ENCODE measurements at regions not wholly inside any gene's neighbourhood (a gene's known extent, or its start where the extent isn't known, plus 50 kb on each side); places are given as distances from the start of the nearest gene placed in this dataset.

DNA sequence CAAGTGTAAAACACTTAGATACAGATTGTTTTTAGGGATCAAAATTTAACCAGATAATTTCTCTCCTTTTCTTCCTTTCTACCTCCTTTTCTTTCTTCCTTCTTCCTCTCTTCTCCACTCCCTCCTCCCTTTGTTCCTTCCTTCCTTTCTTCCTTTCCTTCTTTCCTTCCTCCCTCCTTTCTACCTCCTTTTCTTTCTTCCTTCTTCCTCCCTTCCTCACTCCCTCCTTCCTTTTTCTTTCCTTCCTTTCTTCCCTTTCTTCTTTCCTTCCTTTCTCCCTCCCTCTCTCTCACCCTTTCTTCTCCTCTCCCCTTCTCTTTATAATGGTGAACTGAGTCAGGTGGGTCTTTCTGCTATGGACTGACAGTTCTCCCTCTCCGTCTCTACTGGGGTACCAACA is 397.5 kb upstream of the CDH11 start:
- intact Hi-C loops (cut with DNase I; ENCODE audit: low total_unique reads) = no loop called here
- Histone ChIP-seq H3K36me3 (no peaks in the 10 kb centered on the region), H3K27me3 (no peaks in the 10 kb centered on the region), H3K9me3 (no peaks in the 10 kb centered on the region), H3K4me3 (no peak overlapping the region), H3K27ac (no peak overlapping the region), H3K4me1 (no peaks in the 10 kb centered on the region)
- no peak for DNase-seq (ENCODE audit: low spot score in 2 of 2)
- TF ChIP-seq POLR2AphosphoS5 (IDR thresholded peaks at IDR 0.05) (no peak), POLR2A (IDR thresholded peaks at IDR 0.05) (no peak)
- TF ChIP-seq, protein P1, sequence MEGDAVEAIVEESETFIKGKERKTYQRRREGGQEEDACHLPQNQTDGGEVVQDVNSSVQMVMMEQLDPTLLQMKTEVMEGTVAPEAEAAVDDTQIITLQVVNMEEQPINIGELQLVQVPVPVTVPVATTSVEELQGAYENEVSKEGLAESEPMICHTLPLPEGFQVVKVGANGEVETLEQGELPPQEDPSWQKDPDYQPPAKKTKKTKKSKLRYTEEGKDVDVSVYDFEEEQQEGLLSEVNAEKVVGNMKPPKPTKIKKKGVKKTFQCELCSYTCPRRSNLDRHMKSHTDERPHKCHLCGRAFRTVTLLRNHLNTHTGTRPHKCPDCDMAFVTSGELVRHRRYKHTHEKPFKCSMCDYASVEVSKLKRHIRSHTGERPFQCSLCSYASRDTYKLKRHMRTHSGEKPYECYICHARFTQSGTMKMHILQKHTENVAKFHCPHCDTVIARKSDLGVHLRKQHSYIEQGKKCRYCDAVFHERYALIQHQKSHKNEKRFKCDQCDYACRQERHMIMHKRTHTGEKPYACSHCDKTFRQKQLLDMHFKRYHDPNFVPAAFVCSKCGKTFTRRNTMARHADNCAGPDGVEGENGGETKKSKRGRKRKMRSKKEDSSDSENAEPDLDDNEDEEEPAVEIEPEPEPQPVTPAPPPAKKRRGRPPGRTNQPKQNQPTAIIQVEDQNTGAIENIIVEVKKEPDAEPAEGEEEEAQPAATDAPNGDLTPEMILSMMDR (IDR thresholded peaks at IDR 0.05) = no peak

DNA sequence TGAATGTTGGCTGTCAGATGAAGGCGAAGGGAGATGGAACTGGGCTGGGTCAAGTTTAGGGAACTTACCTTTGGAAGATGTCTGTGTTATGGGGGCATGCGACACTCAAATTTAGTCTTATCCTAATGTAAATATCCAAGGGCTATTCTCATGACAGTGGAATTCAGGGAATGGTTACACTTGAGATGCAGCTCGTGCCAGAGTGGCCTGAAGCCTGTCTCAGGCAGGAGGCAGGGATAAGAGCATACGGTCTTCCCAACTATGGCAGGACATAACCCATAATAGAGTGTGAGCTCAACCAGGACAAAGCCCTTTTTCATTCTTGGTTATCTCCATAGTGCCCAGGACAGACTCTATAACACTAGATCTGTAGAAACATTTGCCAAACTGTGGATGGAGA is 393.3 kb upstream of the CDH11 start:
- Histone ChIP-seq H3K27me3 (no peaks in the 10 kb centered on the region), H3K4me3 (no peak overlapping the region), H3K4me1 (no peaks in the 10 kb centered on the region), H3K36me3 (no peaks in the 10 kb centered on the region), H3K27ac (no peak overlapping the region), H3K9me3 (no peaks in the 10 kb centered on the region)
- TF ChIP-seq, protein P1 (IDR thresholded peaks at IDR 0.05) = no peak
- TF ChIP-seq POLR2A (IDR thresholded peaks at IDR 0.05) (no peak), POLR2AphosphoS5 (IDR thresholded peaks at IDR 0.05) (no peak)
- intact Hi-C loops (cut with DNase I; ENCODE audit: low total_unique reads) = no loop called here
- no peak for DNase-seq (ENCODE audit: low spot score in 2 of 2)

DNA sequence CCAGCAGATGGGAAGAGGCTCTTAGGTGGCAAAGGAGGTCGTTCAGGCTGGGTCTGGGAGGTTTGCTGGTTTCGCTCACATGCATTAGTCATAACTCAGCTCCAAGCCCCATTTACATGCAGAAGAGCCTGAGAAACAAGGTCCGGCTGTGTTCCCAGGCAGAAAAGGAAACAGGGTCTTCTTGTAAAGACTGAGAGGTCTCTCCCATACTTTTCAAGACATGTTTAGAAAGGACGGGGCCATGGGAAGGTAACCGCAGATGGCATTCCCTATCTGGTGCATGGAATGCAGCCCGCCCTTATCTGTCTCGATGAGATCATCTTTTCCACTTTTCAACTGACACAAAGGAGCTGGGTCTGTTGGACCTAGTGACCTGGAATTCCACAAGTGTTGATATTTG is 389.0 kb upstream of the CDH11 start:
- Histone ChIP-seq H3K27ac (no peak overlapping the region), H3K4me3 (no peak overlapping the region), H3K36me3 (no peaks in the 10 kb centered on the region), H3K27me3 (no peaks in the 10 kb centered on the region), H3K4me1 (no peaks in the 10 kb centered on the region), H3K9me3 (no peaks in the 10 kb centered on the region)
- intact Hi-C loops (cut with DNase I; ENCODE audit: low total_unique reads) = no loop called here
- DNase-seq (ENCODE audit: low spot score in 2 of 2) = no peak
- TF ChIP-seq POLR2AphosphoS5 (IDR thresholded peaks at IDR 0.05) = no peak
- no peak for TF ChIP-seq POLR2A (IDR thresholded peaks at IDR 0.05)
- TF ChIP-seq, protein P1 (IDR thresholded peaks at IDR 0.05) = no peak

DNA sequence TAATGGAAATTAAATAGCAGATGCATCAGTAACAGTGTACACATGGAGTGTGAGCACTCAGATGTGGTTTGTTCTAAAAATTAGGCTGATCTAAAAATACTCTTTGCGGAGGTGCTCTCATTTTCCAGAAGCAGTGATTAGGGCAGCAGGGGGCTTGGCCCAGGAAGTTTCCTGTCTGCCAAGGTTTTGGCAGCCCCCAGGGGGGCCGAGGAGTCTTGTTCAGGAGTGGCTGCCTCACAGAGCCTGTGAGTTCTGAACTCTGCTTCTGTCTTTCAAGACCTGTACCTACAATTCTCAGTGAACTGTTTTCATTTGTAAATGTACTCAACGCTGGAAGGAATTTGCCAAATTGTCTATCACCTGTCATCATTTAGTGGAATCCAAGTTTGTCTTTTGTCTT is 388.4 kb upstream of the CDH11 start:
- intact Hi-C loops (cut with DNase I; ENCODE audit: low total_unique reads) = no loop called here
- H3K27ac ChIP-seq = no peak overlapping the region

DNA sequence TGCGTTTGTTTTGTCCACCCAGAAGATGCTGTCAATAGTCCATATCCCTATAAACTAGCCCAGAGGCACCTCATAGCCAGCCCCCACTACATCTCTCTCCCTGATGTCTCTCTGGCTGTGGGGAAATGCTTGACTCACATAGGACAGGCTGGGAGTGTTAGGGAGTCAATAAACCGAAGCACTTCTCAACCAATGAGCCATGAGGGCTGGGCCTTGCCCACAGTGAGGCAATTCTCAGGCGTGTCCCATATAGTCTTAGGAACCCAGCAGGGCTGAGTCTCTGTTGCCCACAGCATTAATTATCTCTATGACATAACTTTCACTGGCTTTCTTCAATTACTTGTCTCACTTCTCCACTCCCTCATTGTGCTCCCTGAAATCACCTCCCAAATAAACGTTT is 387.3 kb upstream of the CDH11 start:
- no peaks in the 10 kb centered on the region for H3K9me3 ChIP-seq
- TF ChIP-seq POLR2AphosphoS5 (IDR thresholded peaks at IDR 0.05) (no peak), POLR2A (IDR thresholded peaks at IDR 0.05) (no peak)
- TF ChIP-seq, protein P1 (IDR thresholded peaks at IDR 0.05) = no peak
- DNase-seq (ENCODE audit: low spot score in 2 of 2) = no peak
- H3K36me3 ChIP-seq = no peaks in the 10 kb centered on the region
- H3K4me1 ChIP-seq = no peaks in the 10 kb centered on the region
- H3K27ac ChIP-seq = no peak overlapping the region
- H3K27me3 ChIP-seq = no peaks in the 10 kb centered on the region
- intact Hi-C loops (cut with DNase I; ENCODE audit: low total_unique reads) = no loop called here
- H3K4me3 ChIP-seq = no peak overlapping the region

More for the DNA sequence above, 388.4 kb upstream of the CDH11 start:
- no peak for DNase-seq (ENCODE audit: low spot score in 2 of 2)
- Histone ChIP-seq H3K27me3 (no peaks in the 10 kb centered on the region), H3K4me1 (no peaks in the 10 kb centered on the region), H3K9me3 (no peaks in the 10 kb centered on the region), H3K36me3 (no peaks in the 10 kb centered on the region), H3K4me3 (no peak overlapping the region)
- TF ChIP-seq, protein P1 (IDR thresholded peaks at IDR 0.05) = no peak

Data from breast epithelium (tissue), 4 donors.